GM19328 (cell line): ENCODE measurements at regions not wholly inside any gene's neighbourhood (a gene's known extent, or its start where the extent isn't known, plus 50 kb on each side); places are given as distances from the start of the nearest gene placed in this dataset.

Source experiments
- ATAC-seq: cut with Tn5 transposase; IDR thresholded peaks from one replicate; pipeline ENCODE4 v1.9.1; 2021; ENCODE audit warnings: mild to moderate bottlenecking, moderate library complexity; ENCODE audit not compliant: unreplicated experiment

GRCh38 chr3:110375751-110376518 is 695.7 kb upstream of the NECTIN3 start:
- ATAC-seq = no peak

GRCh38 chr3:110378481-110378880 is 693.1 kb upstream of the NECTIN3 start:
- ATAC-seq = no peak

GRCh38 chr3:110381992-110382391 is 689.6 kb upstream of the NECTIN3 start:
- ATAC-seq = no peak

- ATAC-seq = no peak
Observed at GRCh38 chr3:110383356-110383755, 688.3 kb upstream of the NECTIN3 start.

- no peak for ATAC-seq
Observed at GRCh38 chr3:110384601-110385000, 687.0 kb upstream of the NECTIN3 start.

- no peak for ATAC-seq
Observed at GRCh38 chr3:110389005-110389404, 682.6 kb upstream of the NECTIN3 start.

GRCh38 chr3:110390372-110390771 is 681.2 kb upstream of the NECTIN3 start:
- no peak for ATAC-seq

- no peak for ATAC-seq
Observed at GRCh38 chr3:110391042-110391441, 680.6 kb upstream of the NECTIN3 start.

- ATAC-seq = no peak
Observed at GRCh38 chr3:110391640-110392395, 679.8 kb upstream of the NECTIN3 start.

GRCh38 chr3:110393941-110394340 is 677.7 kb upstream of the NECTIN3 start:
- no peak for ATAC-seq

- ATAC-seq = no peak
Observed at GRCh38 chr3:110397115-110397514, 674.5 kb upstream of the NECTIN3 start.

GRCh38 chr3:110400315-110400714 is 671.3 kb upstream of the NECTIN3 start:
- no peak for ATAC-seq

GRCh38 chr3:110405830-110406585 is 665.6 kb upstream of the NECTIN3 start:
- ATAC-seq = no peak

GRCh38 chr3:110413266-110413665 is 658.4 kb upstream of the NECTIN3 start:
- ATAC-seq = no peak

- no peak for ATAC-seq
Observed at GRCh38 chr3:110413807-110414748, 657.5 kb upstream of the NECTIN3 start.

- no peak for ATAC-seq
Observed at GRCh38 chr3:110414855-110415254, 656.8 kb upstream of the NECTIN3 start.

GRCh38 chr3:110419096-110419495 is 652.5 kb upstream of the NECTIN3 start:
- no peak for ATAC-seq

- no peak for ATAC-seq
Observed at GRCh38 chr3:110419601-110420000, 652.0 kb upstream of the NECTIN3 start.

- ATAC-seq = no peak
Observed at GRCh38 chr3:110420158-110420641, 651.4 kb upstream of the NECTIN3 start.

GRCh38 chr3:110423276-110423675 is 648.3 kb upstream of the NECTIN3 start:
- ATAC-seq = no peak
